GM12874 (cell line): ENCODE measurements at regions not wholly inside any gene's neighbourhood (a gene's known extent, or its start where the extent isn't known, plus 50 kb on each side); places are given as distances from the start of the nearest gene placed in this dataset.

Experiments
- CTCF ChIP-seq: IDR thresholded peaks from 2 replicates; pipeline ENCODE4 v1.5.1; 2011; ENCODE audit warnings: low read depth, mild to moderate bottlenecking, control low read depth, low read length, moderate library complexity; ENCODE audit not compliant: insufficient read depth

GRCh38 chr6:126264265-126264664 lies 75.7 kb upstream of the CENPW start:
- TF ChIP-seq CTCF: no peak

GRCh38 chr6:126266664-126267063 lies 73.3 kb upstream of the CENPW start:
- no peak for TF ChIP-seq CTCF

- TF ChIP-seq CTCF: no peak
Observed at GRCh38 chr6:126267626-126268025, 72.3 kb upstream of the CENPW start.

- TF ChIP-seq CTCF: no peak
Observed at GRCh38 chr6:126268092-126268491, 71.8 kb upstream of the CENPW start.

- TF ChIP-seq CTCF: no peak
Observed at GRCh38 chr6:126280287-126280686, 59.6 kb upstream of the CENPW start.

- TF ChIP-seq CTCF: no peak
Observed at GRCh38 chr6:126285871-126286365, 54.0 kb upstream of the CENPW start.
